SHP77 treated with DMSO at 0.1 percent for 48 hours (cell line): ENCODE measurements at regions not wholly inside any gene's neighbourhood (a gene's known extent, or its start where the extent isn't known, plus 50 kb on each side); places are given as distances from the start of the nearest gene placed in this dataset.
"Not testable (repeated sequence)": the region's sequence is repeated elsewhere in the genome, so short reads cannot be mapped to it uniquely, and the experiment has no call there.

Source experiments
- DNase-seq: peaks from one replicate; lab custom pipeline; 2025; lab: John Stamatoyannopoulos, UW

DNA sequence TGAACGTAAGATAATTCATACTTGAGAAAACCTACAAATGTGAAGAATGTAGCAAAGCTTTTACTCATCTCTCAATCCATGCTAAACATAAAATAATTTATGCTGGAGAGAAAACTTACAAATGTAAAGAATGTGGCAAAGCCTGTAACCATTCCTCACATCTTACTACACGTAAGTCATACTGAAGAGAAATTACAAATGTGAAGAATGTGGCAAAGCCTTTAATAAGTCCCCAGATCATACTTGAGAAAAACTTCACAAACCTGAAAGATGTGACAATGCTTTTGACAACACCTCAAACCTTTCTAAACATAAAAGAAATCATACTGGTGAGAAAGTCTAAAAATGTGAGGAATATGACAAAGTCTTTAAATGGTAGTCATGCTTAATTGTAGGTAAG lies 89.4 kb downstream of the ZNF675 start:
- DNase-seq, result no peak

DNA sequence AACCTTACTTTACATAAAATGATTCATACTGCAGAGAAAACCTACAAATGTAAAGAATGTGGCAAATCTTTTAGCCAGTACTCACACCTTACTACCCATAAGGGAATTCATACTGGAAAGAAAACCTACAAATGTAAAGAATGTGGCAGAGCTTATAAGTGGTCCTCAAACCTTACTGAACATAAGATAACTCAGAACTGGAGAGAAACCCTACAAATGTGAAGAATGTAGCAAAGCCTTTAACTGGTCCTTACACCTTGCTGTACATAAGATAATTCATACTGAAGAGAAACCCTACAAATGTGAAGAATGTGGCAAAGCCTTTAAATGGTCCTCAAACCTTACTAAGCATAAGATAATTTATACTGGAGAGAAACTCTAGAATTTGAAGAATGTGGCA lies 90.1 kb downstream of the ZNF675 start:
- DNase-seq, result no peak

DNA sequence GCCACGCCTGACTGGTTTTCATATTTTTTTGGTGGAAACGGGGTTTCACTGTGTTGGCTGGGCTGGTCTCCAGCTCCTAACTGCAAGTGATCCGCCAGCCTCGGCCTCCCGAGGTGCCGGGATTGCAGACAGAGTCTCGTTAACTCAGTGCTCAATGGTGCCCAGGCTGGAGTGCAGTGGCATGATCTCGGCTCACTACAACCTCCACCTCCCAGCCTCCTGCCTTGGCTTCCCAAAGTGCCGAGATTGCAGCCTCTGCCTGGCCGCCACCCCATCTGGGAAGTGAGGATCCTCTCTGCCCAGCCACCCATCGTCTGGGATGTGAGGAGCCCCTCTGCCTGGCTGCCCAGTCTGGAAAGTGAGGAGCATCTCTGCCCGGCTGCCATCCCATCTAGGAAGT lies 92.7 kb downstream of the ZNF675 start:
- not testable (repeated sequence) for DNase-seq

DNA sequence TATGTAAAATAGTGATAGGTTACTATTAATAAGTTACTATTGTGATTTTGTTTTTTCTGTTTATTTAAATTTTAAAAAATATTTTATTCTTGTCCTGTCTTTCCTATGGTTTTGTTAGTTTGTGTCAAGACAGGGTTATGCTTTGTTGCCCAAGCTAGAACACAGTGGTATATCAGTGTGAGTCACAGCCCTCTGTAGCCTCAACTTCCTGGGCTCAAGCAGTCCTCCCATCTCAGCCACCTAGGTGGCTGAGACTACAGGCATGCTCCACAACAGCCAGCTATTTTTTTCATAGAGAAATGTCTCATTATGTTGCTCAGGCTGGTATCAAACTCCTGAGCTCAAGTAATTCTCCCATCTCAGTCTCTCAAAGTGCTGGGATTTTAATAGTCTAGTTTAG lies 99.5 kb downstream of the ZNF675 start:
- DNase-seq, result no peak

DNA sequence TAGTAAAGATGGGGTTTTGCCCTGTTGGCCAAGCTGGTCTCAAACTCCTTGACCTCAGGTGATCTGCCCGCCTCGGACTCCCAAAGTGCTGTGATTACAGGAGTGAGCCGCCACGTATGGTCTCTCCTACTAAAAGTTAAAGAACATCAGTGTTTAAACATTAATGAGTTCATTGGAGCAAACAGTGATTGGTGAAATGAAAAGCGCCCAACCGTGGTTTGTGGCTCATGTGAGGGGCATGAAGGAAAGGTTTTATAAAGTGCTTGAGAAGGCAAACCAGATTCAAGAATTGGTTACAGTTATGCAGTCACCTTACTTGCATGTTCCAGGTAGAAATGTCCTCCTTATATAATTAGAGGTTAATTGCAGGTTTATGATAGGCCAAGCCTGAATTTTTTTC lies 109.5 kb downstream of the ZNF675 start:
- no peak for DNase-seq

DNA sequence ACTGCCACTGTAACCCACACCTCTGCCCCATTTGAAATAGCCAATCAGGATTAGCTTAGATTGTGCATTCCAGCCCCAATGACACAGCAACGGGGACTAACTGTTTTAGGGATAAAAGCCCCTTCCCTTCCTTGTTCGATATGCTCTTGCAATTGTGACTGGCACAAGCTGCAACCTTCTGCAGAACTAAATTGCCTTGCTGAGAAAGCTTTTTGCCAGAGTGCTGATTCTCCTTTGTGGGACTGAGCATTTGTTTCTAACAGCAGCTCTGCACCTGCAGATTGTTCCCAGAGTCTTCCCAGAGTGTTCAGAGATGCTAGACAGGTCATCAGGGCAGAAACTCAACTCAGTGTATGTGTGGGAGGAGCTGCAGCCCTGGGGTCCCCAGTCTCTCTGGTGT lies 115.8 kb downstream of the ZNF675 start:
- no peak for DNase-seq

DNA sequence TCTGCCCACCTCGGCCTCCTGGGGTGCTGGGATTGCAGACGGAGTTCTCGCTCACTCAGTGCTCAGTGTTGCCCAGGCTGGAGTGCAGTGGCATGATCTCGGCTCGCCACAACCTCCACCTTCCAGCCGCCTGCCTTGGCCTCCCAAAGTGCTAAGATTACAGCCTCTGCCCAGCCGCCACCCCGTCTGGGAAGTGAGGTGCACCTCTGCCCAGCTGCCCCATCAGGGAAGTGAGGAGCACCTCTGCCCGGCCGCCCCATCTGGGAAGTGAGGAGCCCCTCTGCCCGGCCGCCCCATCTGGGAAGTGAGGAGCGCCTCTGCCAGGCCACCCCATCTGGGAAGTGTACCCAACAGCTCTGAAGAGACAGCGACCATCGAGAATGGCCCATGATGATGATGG lies 118.9 kb downstream of the ZNF675 start:
- not testable (repeated sequence) for DNase-seq

DNA sequence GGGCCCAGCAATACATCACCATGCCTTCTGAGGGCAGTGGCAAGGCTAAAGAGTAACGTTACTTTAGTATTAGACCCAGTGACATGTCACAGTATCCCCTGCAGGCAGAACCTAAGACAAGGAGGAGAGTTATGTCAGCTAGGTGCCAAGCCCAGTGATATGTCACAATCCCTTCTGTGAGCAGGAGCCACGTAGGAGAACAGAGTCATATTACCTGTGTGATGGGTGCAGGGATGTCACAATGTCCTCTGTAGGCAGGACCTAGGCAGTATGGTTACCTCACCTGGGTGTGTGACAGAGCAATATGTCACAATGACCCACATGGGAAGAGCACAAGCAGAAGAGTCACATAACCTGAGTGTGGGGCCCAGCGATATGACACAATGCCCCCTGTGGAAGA lies 121.8 kb downstream of the ZNF675 start:
- no peak for DNase-seq

DNA sequence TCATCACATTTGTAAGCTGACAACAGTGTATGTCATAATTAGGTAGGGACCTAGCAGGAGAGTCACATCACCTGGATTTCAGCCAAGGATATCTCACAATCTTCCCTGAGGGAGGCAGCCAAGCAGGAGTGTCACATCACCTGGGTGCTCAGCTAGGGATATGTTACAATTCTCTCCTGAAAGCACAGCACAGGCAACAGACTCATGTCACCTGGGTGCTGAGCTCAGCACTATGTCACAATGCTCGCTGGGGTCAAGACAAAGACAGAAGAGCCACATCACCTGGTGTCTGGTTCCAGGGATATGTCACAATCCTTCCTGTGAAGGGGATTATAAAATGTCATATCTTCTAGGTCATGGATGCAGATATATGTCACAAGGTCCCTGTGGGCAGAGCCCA lies 123.7 kb downstream of the ZNF675 start:
- no peak for DNase-seq

DNA sequence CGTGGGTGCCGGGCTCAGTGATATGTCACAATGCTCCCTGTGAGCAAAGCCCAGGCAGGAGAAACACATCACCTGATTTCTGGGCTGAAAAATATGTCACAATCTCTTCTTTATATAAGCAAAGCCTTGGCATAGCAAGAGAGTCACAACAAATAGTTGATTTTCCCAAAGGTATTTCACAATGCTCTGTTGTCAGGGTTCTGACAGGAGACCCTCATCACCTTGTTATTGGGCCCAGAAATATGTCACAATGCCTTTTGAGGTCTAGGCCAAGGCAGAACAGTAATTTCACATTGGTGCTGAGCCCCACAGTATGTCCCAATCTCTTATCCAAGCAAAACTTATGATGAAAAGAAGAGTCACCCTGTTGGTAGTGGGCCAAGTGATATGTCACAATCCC lies 125.7 kb downstream of the ZNF675 start:
- no peak for DNase-seq

- DNase-seq, result no peak
These were observed 127.0 kb downstream of the ZNF675 start for GRCh38 chr19:23560051-23560450.

DNA sequence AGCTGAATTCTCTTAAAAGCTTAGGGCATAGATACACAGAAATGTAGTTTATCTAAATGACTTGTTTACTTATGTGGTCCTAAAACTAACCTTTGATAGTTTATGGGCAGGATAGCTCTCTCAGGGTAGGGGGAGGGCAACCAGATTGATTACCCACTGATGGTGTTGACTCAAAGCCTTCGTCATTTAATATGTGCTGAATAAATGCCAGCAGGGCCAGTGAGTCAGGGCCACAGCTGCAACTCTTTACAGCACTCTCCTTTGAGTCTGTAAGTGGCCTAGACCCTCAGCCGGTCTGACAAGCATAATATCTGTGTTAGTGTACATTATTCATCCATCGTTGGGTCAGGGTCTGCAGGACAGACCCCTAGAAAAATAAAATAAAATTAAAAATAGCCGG lies 128.5 kb downstream of the ZNF675 start:
- DNase-seq, result no peak

- DNase-seq, result no peak
These were observed 129.6 kb downstream of the ZNF675 start for GRCh38 chr19:23557381-23557780.

DNA sequence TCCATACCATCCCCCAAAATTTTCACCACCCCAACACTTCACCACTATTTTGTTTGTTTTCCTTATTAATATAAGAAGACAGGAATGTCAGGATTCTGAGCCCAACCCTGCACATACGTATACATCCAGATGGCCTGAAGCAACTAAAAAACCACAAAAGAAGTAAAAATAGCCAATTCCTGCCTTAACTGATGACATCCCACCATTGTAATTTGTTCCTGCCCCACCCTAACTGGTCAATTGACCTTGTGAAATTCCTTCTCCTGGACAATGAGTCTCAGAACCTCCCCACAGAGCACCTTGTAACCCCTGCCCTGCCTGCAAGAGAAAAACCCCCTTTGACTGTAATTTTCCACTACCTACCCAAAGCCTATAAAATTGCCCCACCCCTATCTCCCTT lies 132.5 kb downstream of the ZNF675 start:
- DNase-seq, result no peak

GRCh38 chr19:23550102-23550501 lies 136.9 kb downstream of the ZNF675 start:
- DNase-seq, result not testable (repeated sequence)

DNA sequence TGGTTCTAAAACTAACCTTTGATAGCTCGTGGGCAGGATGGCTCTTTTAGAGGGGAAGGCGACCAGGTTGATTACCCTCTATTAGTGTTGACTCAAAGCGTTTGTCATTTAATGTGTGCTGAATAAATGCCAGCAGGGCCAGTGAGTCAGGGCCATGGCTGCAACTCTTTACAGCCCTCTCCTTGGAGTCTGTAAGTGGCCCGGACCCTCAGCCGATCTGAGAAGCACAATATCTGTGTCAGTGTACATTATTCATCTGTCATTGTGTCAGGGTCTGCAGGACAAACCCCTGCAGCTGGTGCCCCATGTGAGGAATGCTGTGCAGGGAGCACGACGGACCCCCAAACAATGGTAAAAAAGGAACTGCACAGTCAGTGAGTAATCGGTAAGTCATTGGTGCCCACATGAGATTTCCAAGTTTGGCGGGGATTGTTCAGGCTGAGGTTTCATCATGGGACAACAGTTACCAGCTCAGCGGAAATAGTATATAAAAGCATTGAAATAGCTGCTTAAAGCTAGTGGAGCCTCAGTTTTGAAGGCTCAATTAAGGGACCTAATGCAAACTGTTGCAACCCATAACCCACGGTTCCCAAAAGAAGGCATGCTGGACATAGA lies 139.1 kb downstream of the ZNF675 start:
- no peak for DNase-seq

- no peak for DNase-seq
These were observed 139.9 kb downstream of the ZNF675 start for GRCh38 chr19:23547156-23547555.

GRCh38 chr19:23543351-23543750 lies 143.7 kb downstream of the ZNF675 start:
- DNase-seq, result no peak

- DNase-seq, result no peak
These were observed 144.4 kb downstream of the ZNF675 start for GRCh38 chr19:23542562-23542961.

- no peak for DNase-seq
These were observed 145.0 kb downstream of the ZNF675 start for GRCh38 chr19:23541991-23542390.

DNA sequence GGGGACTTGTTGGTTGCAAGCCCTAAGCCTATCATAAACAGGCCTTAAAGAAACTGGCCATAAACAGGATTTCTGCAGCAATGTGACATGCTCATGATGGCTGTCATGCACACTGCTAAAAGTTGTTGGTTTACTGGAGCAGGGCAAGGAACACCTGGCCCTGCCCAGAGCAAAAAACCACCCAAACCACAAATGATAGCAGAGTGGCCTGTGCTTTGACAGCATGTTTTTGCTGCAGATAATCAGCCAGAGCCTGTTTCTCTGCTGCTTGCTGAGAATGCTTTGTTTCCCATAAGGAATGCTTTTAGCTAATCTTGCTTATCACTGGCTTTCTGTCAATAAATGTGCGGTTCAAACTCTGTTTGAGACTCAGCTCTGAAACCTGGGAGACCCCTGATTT lies 144.9 kb upstream of the ZNF91 start:
- not testable (repeated sequence) for DNase-seq

- no peak for DNase-seq
These were observed 144.2 kb upstream of the ZNF91 start for GRCh38 chr19:23539499-23539898.

DNA sequence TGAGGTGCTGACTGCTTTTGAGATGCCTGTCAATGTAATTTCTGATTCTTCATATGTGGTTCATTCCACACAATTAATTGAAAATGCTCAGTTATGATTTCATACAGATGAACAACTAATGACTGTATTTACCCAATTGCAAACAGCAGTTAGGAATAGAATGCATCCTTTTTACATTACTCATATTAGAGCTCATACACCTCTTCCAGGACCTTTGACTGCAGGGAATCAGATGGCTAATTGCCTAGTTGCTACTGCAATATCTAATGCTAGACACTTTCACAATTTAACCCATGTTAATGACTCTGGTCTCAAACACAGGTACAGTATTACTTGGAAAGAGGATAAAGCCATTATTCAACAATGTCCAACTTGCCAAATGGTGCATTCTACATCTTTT lies 141.9 kb upstream of the ZNF91 start:
- not testable (repeated sequence) for DNase-seq

GRCh38 chr19:23536341-23536740 lies 141.1 kb upstream of the ZNF91 start:
- DNase-seq, result not testable (repeated sequence)

GRCh38 chr19:23535901-23536300 lies 140.6 kb upstream of the ZNF91 start:
- not testable (repeated sequence) for DNase-seq
